HFFc6 (cell line): ENCODE measurements at regions not wholly inside any gene's neighbourhood (a gene's known extent, or its start where the extent isn't known, plus 50 kb on each side); places are given as distances from the start of the nearest gene placed in this dataset.

ENCODE experiments used
- DNase-seq: peaks from one replicate; pipeline ENCODE4 v3.0.0-alpha.2; 2018
- H3K27ac Mint-ChIP-seq: 2 replicates; pipeline ENCODE4 v1.8.0; 2020; ENCODE audit warnings: mild to moderate bottlenecking, mixed read lengths
- H3K27me3 Mint-ChIP-seq: 2 replicates; pipeline ENCODE4 v1.8.0; 2021; ENCODE audit warnings: mild to moderate bottlenecking, moderate library complexity, mixed read lengths; ENCODE audit not compliant: insufficient read depth
- H3K36me3 Mint-ChIP-seq: 2 replicates; pipeline ENCODE4 v1.8.0; 2021; ENCODE audit warnings: low read depth, mixed read lengths
- H3K4me1 Mint-ChIP-seq: 2 replicates; pipeline ENCODE4 v1.8.0; 2020; ENCODE audit warnings: low read depth, mixed read lengths
- H3K4me3 Mint-ChIP-seq: 2 replicates; pipeline ENCODE4 v1.8.0; 2020; ENCODE audit warnings: mild to moderate bottlenecking, moderate library complexity, mixed read lengths
- H3K9me3 Mint-ChIP-seq: 2 replicates; pipeline ENCODE4 v1.8.0; 2020; ENCODE audit warnings: mild to moderate bottlenecking, mixed read lengths
- TF ChIP-seq, protein P1 (sequence below): fragments of 200-600 bp; sonication (generic); IDR thresholded peaks from 2 replicates; pipeline ENCODE4 v1.5.0; 2021; ENCODE audit warnings: antibody characterized with exemption, mild to moderate bottlenecking

DNA sequence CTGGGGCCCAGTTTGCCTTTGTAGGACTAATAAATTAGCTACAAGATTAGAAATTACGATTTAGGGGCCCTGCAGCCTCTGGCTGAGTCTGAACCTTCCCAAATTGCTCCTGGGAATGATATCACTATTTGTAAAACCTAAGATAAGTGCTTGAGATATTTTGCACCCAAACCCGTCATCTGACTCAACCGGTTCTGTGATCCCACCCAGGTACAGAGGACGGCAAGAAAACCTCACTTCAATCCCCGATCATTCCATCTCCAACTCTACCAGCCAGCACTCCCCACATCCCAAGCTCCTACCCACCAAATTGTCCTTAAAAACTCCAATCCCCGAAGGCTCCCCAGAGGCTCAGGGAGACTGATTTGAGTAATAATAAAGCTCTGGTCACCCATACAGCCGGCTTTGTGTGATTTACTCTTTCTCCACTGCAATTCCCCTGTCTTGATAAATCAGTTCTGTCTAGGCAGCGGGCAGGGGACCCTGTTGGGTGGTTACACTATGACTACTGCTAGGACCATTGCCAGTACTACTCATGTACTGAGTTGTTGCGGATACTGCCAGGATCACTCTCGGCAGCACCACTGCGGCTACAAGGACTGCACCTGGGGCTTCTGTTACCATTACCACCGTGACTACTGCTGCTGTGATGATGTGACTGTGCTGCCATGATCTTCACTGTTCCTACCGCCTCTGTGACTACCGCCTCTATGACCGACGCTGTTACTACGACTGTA is 73.1 kb downstream of the IRF8 start:
- H3K9me3 Mint-ChIP-seq: peaks cover 6% of the 10 kb centered on the region
- peaks cover 33% of the 10 kb centered on the region for H3K27me3 Mint-ChIP-seq
- H3K4me3 Mint-ChIP-seq: no peak overlapping the region
- TF ChIP-seq, protein P1, sequence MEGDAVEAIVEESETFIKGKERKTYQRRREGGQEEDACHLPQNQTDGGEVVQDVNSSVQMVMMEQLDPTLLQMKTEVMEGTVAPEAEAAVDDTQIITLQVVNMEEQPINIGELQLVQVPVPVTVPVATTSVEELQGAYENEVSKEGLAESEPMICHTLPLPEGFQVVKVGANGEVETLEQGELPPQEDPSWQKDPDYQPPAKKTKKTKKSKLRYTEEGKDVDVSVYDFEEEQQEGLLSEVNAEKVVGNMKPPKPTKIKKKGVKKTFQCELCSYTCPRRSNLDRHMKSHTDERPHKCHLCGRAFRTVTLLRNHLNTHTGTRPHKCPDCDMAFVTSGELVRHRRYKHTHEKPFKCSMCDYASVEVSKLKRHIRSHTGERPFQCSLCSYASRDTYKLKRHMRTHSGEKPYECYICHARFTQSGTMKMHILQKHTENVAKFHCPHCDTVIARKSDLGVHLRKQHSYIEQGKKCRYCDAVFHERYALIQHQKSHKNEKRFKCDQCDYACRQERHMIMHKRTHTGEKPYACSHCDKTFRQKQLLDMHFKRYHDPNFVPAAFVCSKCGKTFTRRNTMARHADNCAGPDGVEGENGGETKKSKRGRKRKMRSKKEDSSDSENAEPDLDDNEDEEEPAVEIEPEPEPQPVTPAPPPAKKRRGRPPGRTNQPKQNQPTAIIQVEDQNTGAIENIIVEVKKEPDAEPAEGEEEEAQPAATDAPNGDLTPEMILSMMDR: no peak
- no peak overlapping the region for H3K27ac Mint-ChIP-seq
- H3K36me3 Mint-ChIP-seq: peaks cover 4% of the 10 kb centered on the region; the same call in 1 of the 2 replicates
- H3K4me1 Mint-ChIP-seq: peaks cover 24% of the 10 kb centered on the region
- DNase-seq: no peak

DNA sequence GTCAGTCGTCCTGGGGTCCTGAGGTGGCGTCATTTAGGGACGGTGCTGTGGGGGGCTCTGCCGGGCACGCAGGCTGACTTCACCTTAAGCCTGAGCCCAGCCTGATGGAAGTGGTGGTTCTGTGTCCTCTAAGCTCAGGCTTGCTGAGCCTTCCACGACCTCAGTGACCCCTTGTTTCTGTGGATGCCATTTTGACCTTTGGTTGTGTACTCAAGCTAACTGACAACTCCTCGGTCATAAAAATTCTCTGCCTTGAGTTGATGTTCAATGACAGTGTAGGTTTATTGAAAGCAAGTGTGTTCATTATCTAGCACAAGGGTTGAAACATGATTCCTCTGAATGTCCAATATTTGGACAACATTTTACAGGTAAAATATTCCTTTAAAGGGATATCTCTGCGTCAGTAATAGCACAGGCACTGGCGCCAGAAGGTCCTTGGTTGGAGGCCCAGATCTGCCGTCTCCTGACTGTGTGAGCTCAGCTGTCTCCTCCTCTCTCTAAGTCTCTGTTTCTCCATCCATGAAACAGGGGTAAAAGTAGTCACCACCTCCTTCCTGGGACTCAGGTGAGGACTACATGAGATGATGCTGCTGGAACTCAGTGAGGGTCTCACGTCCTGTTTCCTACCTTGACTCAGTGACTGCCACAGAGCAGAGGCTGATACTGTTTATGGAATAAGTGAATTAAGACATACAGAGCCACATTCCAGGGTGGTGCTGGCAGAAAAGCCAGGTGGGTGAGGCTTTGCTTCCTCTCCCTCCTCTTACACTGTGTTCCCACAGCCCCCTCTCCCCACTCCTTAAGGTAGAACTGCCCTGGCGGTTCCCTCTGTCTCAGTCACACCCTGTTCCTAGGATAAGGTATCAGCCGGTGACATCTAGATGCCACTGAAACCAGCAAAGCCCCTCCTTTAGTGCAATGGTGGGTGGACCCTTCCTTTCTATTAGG is 75.7 kb downstream of the IRF8 start:
- H3K36me3 Mint-ChIP-seq: peaks cover 4% of the 10 kb centered on the region; the same call in 1 of the 2 replicates
- peaks cover 47% of the 10 kb centered on the region for H3K27me3 Mint-ChIP-seq
- peaks cover 6% of the 10 kb centered on the region for H3K9me3 Mint-ChIP-seq
- TF ChIP-seq, protein P1: no peak
- peaks cover 10% of the 10 kb centered on the region for H3K4me1 Mint-ChIP-seq
- no peak for DNase-seq
- H3K27ac Mint-ChIP-seq: no peak overlapping the region
- no peak overlapping the region for H3K4me3 Mint-ChIP-seq

DNA sequence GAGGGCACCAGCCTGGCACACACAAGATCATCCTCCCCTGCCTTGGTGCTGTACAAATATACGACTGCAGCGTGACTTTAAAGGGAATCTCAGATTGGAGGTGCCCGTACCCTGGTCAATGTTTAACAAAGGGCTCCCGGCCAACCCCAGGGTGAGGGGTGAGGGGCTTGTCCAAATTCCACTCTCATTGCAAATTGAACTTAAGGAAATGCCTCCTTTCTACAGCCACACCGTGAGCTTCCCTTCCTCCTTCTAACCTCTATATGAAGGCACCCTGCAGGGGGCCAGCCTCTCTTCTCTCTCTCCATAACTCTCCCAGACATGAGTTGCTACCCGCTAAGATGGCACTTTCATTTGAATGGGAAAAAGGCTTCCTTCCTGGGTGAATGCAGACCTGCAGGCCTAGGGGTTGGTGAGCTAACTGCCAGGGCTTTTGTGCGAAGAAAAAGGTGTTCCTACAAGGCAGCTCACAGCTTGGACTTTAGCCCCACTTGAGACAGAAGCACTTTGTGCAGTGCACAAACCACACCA is 76.6 kb downstream of the IRF8 start:
- no peak overlapping the region for H3K4me3 Mint-ChIP-seq
- peaks cover 2% of the 10 kb centered on the region for H3K4me1 Mint-ChIP-seq
- DNase-seq: no peak
- H3K27ac Mint-ChIP-seq: no peak overlapping the region
- peaks cover 53% of the 10 kb centered on the region for H3K27me3 Mint-ChIP-seq
- H3K36me3 Mint-ChIP-seq: peaks cover 4% of the 10 kb centered on the region; the same call in 1 of the 2 replicates
- TF ChIP-seq, protein P1: no peak
- H3K9me3 Mint-ChIP-seq: peaks cover 6% of the 10 kb centered on the region

DNA sequence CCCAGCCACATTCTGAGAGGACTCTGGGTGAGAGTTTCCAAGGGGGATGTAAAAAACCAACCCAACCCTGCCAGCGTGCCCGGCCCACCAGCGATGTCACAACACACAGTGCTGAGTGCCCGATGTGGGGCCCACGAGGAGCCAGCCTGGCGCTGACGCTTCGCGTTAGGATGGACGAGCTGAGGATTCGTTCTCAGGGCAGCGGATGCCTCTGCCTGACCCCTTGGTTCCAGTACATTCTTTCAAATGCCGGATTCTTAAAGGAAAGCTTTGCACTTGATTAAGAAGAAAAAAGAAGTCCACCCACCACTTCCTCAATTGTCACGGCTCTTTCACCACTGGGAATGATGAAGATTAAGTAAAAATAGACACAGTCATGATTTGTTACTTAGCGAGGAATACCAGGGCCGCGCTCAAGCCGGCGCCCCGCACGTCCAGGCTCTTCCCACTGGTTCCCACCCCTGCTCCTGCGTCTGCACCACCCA is 79.4 kb downstream of the IRF8 start:
- Mint-ChIP-seq H3K4me3 (no peak overlapping the region), H3K36me3 (peaks cover 4% of the 10 kb centered on the region; the same call in 1 of the 2 replicates), H3K9me3 (peaks cover 6% of the 10 kb centered on the region), H3K27ac (no peak overlapping the region), H3K27me3 (peaks cover 60% of the 10 kb centered on the region), H3K4me1 (no peaks in the 10 kb centered on the region)
- TF ChIP-seq, protein P1: no peak
- DNase-seq: no peak

DNA sequence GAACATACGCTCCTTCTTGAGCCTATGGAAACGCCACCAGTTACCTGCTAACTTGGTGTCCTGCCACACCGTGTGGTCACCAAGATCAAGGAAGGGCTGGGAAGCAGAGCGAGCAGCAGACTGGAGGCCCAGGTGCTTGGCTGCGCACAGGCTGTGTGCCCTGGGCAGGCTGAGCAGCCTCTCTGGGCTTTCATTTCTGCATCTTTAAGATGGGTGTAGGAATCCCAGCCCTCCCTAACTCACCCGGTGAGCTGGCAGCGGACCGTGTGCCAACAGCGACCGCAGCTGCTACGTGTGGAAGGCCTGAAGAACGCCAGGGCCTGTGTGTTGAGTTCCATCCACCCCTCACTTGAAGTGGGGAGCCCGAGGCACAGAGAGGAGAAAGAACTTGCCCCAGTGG is 80.0 kb downstream of the IRF8 start:
- no peak for DNase-seq
- Mint-ChIP-seq H3K27me3 (peaks cover 63% of the 10 kb centered on the region), H3K27ac (no peak overlapping the region), H3K4me1 (no peaks in the 10 kb centered on the region), H3K4me3 (no peak overlapping the region), H3K9me3 (peaks cover 4% of the 10 kb centered on the region), H3K36me3 (peaks cover 2% of the 10 kb centered on the region; the same call in 1 of the 2 replicates)
- TF ChIP-seq, protein P1: no peak
